Activated gamma-delta T cell treated with anti-CD3 and anti-CD28 coated beads, Interleukin-2, amount 50 U/mL, for 16 hours (primary cell): ENCODE measurements at regions not wholly inside any gene's neighbourhood (a gene's known extent, or its start where the extent isn't known, plus 50 kb on each side); places are given as distances from the start of the nearest gene placed in this dataset.
"Not testable (repeated sequence)": the region's sequence is repeated elsewhere in the genome, so short reads cannot be mapped to it uniquely, and the experiment has no call there.

ENCODE experiments used
- DNase-seq: peaks from one replicate; pipeline ENCODE4 v3.0.0-alpha.2; 2020; ENCODE audit warnings: low read depth

- no peak for DNase-seq
Measured at GRCh38 chr14:24744641-24745040, 110.7 kb upstream of the GZMB start.

GRCh38 chr14:24741871-24742270 lies 107.9 kb upstream of the GZMB start:
- no peak for DNase-seq

GRCh38 chr14:24735984-24736630 lies 102.1 kb upstream of the GZMB start:
- DNase-seq: no peak

- DNase-seq: no peak
Measured at GRCh38 chr14:24734917-24735500, 101.0 kb upstream of the GZMB start.

GRCh38 chr14:24726480-24726879 lies 92.5 kb upstream of the GZMB start:
- DNase-seq: no peak

GRCh38 chr14:24725311-24725710 lies 91.3 kb upstream of the GZMB start:
- no peak for DNase-seq

GRCh38 chr14:24721775-24722174 lies 87.8 kb upstream of the GZMB start:
- DNase-seq: no peak

- DNase-seq: no peak
Measured at GRCh38 chr14:24715239-24715638, 81.2 kb upstream of the GZMB start.

GRCh38 chr14:24713404-24713803 lies 79.4 kb upstream of the GZMB start:
- DNase-seq: no peak

GRCh38 chr14:24712909-24713308 lies 78.9 kb upstream of the GZMB start:
- no peak for DNase-seq

GRCh38 chr14:24712374-24712773 lies 78.4 kb upstream of the GZMB start:
- no peak for DNase-seq

- peak; percentile 46 for DNase-seq
Measured at GRCh38 chr14:24710403-24711112, 76.6 kb upstream of the GZMB start.

GRCh38 chr14:24708684-24709083 lies 74.7 kb upstream of the GZMB start:
- DNase-seq: no peak

- DNase-seq: no peak
Measured at GRCh38 chr14:24706351-24706750, 72.4 kb upstream of the GZMB start.

- no peak for DNase-seq
Measured at GRCh38 chr14:24705840-24706239, 71.8 kb upstream of the GZMB start.

- DNase-seq: no peak
Measured at GRCh38 chr14:24701062-24701461, 67.1 kb upstream of the GZMB start.

GRCh38 chr14:24700511-24700910 lies 66.5 kb upstream of the GZMB start:
- no peak for DNase-seq

GRCh38 chr14:24699052-24699451 lies 65.1 kb upstream of the GZMB start:
- no peak for DNase-seq

- DNase-seq: not testable (repeated sequence)
Measured at GRCh38 chr14:24696280-24696920, 62.4 kb upstream of the GZMB start.

GRCh38 chr14:24695265-24696241 lies 61.6 kb upstream of the GZMB start:
- DNase-seq: no peak

GRCh38 chr14:24694680-24695079 lies 60.7 kb upstream of the GZMB start:
- no peak for DNase-seq

- DNase-seq: no peak
Measured at GRCh38 chr14:24693983-24694382, 60.0 kb upstream of the GZMB start.
